Skeletal muscle satellite cell (primary cell): ENCODE measurements at regions not wholly inside any gene's neighbourhood (a gene's known extent, or its start where the extent isn't known, plus 50 kb on each side); places are given as distances from the start of the nearest gene placed in this dataset.
"Not testable (repeated sequence)": the region's sequence is repeated elsewhere in the genome, so short reads cannot be mapped to it uniquely, and the experiment has no call there.

Experiments used
- H3K27me3 ChIP-seq: 2 replicates; pipeline ENCODE4 v1.7.0; 2013; ENCODE audit warnings: low read length; ENCODE audit not compliant: control insufficient read depth, insufficient read depth
- H3K36me3 ChIP-seq: 2 replicates; pipeline ENCODE4 v1.7.0; 2013; ENCODE audit warnings: mild to moderate bottlenecking, control low read depth, low read length; ENCODE audit not compliant: insufficient read depth
- H3K4me1 ChIP-seq: 2 replicates; pipeline ENCODE4 v1.7.0; 2013; ENCODE audit warnings: low read length; ENCODE audit not compliant: control insufficient read depth, insufficient read depth
- H3K4me2 ChIP-seq: 2 replicates; pipeline ENCODE4 v1.7.0; 2013; ENCODE audit warnings: mild to moderate bottlenecking, low read length
- H3K4me3 ChIP-seq: 2 replicates; pipeline ENCODE4 v1.7.0; 2013; ENCODE audit warnings: low read length
- H3K9ac ChIP-seq: 2 replicates; pipeline ENCODE4 v1.7.0; 2013; ENCODE audit warnings: mild to moderate bottlenecking, low read depth, low read length, moderate library complexity
- H3K9me3 ChIP-seq: replicated peaks from 2 replicates; pipeline ENCODE4 v1.7.0; 2013; ENCODE audit warnings: mild to moderate bottlenecking, control low read depth, low read length

- Histone ChIP-seq H3K4me3 (no peak overlapping the region), H3K4me1 (no peaks in the 10 kb centered on the region), H3K4me2 (no peak overlapping the region), H3K27me3 (no peaks in the 10 kb centered on the region), H3K9me3 (no peaks in the 10 kb centered on the region), H3K9ac (no peak overlapping the region), H3K36me3 (no peaks in the 10 kb centered on the region)
These were observed 1343.9 kb upstream of the CHAC2 start for GRCh38 chr2:52423655-52424054.

GRCh38 chr2:52423111-52423510, 1344.5 kb upstream of the CHAC2 start:
- no peak overlapping the region for H3K9ac ChIP-seq
- H3K4me2 ChIP-seq: no peak overlapping the region
- H3K9me3 ChIP-seq: no peaks in the 10 kb centered on the region
- no peak overlapping the region for H3K4me3 ChIP-seq
- H3K36me3 ChIP-seq: no peaks in the 10 kb centered on the region
- H3K4me1 ChIP-seq: no peaks in the 10 kb centered on the region
- no peaks in the 10 kb centered on the region for H3K27me3 ChIP-seq

GRCh38 chr2:52416340-52416739, 1351.3 kb upstream of the CHAC2 start:
- Histone ChIP-seq H3K36me3 (no peaks in the 10 kb centered on the region), H3K27me3 (no peaks in the 10 kb centered on the region), H3K4me1 (no peaks in the 10 kb centered on the region), H3K4me2 (no peak overlapping the region), H3K9ac (no peak overlapping the region), H3K9me3 (no peaks in the 10 kb centered on the region), H3K4me3 (no peak overlapping the region)

- Histone ChIP-seq H3K36me3 (no peaks in the 10 kb centered on the region), H3K4me1 (no peaks in the 10 kb centered on the region), H3K9ac (no peak overlapping the region), H3K27me3 (no peaks in the 10 kb centered on the region), H3K4me3 (no peak overlapping the region), H3K9me3 (no peaks in the 10 kb centered on the region), H3K4me2 (no peak overlapping the region)
These were observed 1352.9 kb upstream of the CHAC2 start for GRCh38 chr2:52414561-52415295.

- H3K36me3 ChIP-seq, H3K9me3 ChIP-seq, H3K4me3 ChIP-seq, H3K4me2 ChIP-seq, H3K27me3 ChIP-seq, H3K4me1 ChIP-seq, H3K9ac ChIP-seq: not testable (repeated sequence)
These were observed 1358.1 kb upstream of the CHAC2 start for GRCh38 chr2:52409308-52410118.

- H3K27me3 ChIP-seq: no peaks in the 10 kb centered on the region
- H3K4me1 ChIP-seq: no peaks in the 10 kb centered on the region
- no peaks in the 10 kb centered on the region for H3K9me3 ChIP-seq
- H3K36me3 ChIP-seq: no peaks in the 10 kb centered on the region
- no peak overlapping the region for H3K9ac ChIP-seq
- no peak overlapping the region for H3K4me2 ChIP-seq
- H3K4me3 ChIP-seq: no peak overlapping the region
These were observed 1361.6 kb upstream of the CHAC2 start for GRCh38 chr2:52405980-52406379.

GRCh38 chr2:52404866-52405265, 1362.7 kb upstream of the CHAC2 start:
- no peaks in the 10 kb centered on the region for H3K4me1 ChIP-seq
- H3K27me3 ChIP-seq: no peaks in the 10 kb centered on the region
- no peak overlapping the region for H3K4me2 ChIP-seq
- no peak overlapping the region for H3K9ac ChIP-seq
- no peak overlapping the region for H3K4me3 ChIP-seq
- H3K36me3 ChIP-seq: no peaks in the 10 kb centered on the region
- H3K9me3 ChIP-seq: no peaks in the 10 kb centered on the region

- no peak overlapping the region for H3K4me3 ChIP-seq
- no peaks in the 10 kb centered on the region for H3K27me3 ChIP-seq
- H3K36me3 ChIP-seq: no peaks in the 10 kb centered on the region
- no peaks in the 10 kb centered on the region for H3K4me1 ChIP-seq
- no peaks in the 10 kb centered on the region for H3K9me3 ChIP-seq
- H3K9ac ChIP-seq: no peak overlapping the region
- H3K4me2 ChIP-seq: no peak overlapping the region
These were observed 1363.6 kb upstream of the CHAC2 start for GRCh38 chr2:52404046-52404445.

- Histone ChIP-seq H3K36me3 (no peaks in the 10 kb centered on the region), H3K27me3 (no peaks in the 10 kb centered on the region), H3K4me3 (no peak overlapping the region), H3K9ac (no peak overlapping the region), H3K4me2 (no peak overlapping the region), H3K4me1 (no peaks in the 10 kb centered on the region), H3K9me3 (no peaks in the 10 kb centered on the region)
These were observed 1365.5 kb upstream of the CHAC2 start for GRCh38 chr2:52402128-52402527.

- Histone ChIP-seq H3K27me3 (no peaks in the 10 kb centered on the region), H3K4me1 (no peaks in the 10 kb centered on the region), H3K4me2 (no peak overlapping the region), H3K9ac (no peak overlapping the region), H3K36me3 (no peaks in the 10 kb centered on the region), H3K4me3 (no peak overlapping the region), H3K9me3 (no peaks in the 10 kb centered on the region)
These were observed 1364.9 kb upstream of the NRXN1 start for GRCh38 chr2:52396836-52397235.

GRCh38 chr2:52395912-52396311, 1364.0 kb upstream of the NRXN1 start:
- Histone ChIP-seq H3K36me3 (no peaks in the 10 kb centered on the region), H3K4me3 (no peak overlapping the region), H3K9me3 (no peaks in the 10 kb centered on the region), H3K9ac (no peak overlapping the region), H3K4me2 (no peak overlapping the region), H3K27me3 (no peaks in the 10 kb centered on the region), H3K4me1 (no peaks in the 10 kb centered on the region)

GRCh38 chr2:52391621-52392020, 1359.7 kb upstream of the NRXN1 start:
- no peak overlapping the region for H3K9ac ChIP-seq
- no peaks in the 10 kb centered on the region for H3K9me3 ChIP-seq
- no peaks in the 10 kb centered on the region for H3K4me1 ChIP-seq
- no peak overlapping the region for H3K4me2 ChIP-seq
- H3K36me3 ChIP-seq: no peaks in the 10 kb centered on the region
- no peak overlapping the region for H3K4me3 ChIP-seq
- no peaks in the 10 kb centered on the region for H3K27me3 ChIP-seq
